ENCODE measurements at regions not wholly inside any gene's neighbourhood (a gene's known extent, or its start where the extent isn't known, plus 50 kb on each side); places are given as distances from the start of the nearest gene placed in this dataset.

DNA sequence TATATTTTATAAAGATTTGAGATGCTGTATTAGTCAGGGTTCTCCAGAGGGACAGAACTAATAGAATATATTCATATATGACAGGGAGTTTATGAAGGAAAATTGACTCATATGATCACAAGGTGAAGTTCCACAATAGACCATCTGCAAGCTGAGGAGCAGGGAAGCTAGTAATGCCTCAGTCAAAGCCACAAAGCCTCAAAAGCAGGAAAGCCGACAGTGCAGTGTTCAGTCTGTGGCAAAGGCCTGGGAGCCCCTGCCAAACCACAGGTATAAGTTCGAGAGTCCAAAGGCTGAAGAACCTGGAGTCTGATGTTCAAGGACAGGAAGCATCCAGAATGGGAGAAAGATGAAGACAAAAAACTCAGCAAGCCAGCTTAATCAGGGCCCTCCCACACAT is 382.2 kb downstream of the LRRC70 start:
- H3K36me3 Mint-ChIP-seq, result no peaks in the 10 kb centered on the region
- H2AFZ ChIP-seq (ENCODE audit: insufficient read depth, low read depth, low read length, poor library complexity, severe bottlenecking), result no peak overlapping the region
- no peak for DNase-seq
- no peak overlapping the region for H3K9ac ChIP-seq (ENCODE audit: insufficient read depth, low read length, poor library complexity, severe bottlenecking)
- H3K36me3 ChIP-seq (replicated peaks in 1 of 2; ENCODE audit: control insufficient read depth in 1 of 2, insufficient read depth in 2 of 2, low read length in 2 of 2), result no peaks in the 10 kb centered on the region
- peaks cover 31 to 32% of the 10 kb centered on the region in 2 donors for H3K9me3 ChIP-seq (replicated peaks in 1 of 2; ENCODE audit: control insufficient read depth in 1 of 2, insufficient read depth in 1 of 2, low read length in 2 of 2)
- no peaks in the 10 kb centered on the region for H3K27me3 Mint-ChIP-seq (ENCODE audit: low read depth in 3 of 3)
- H3K79me2 ChIP-seq (ENCODE audit: insufficient read depth, low read length), result no peaks in the 10 kb centered on the region
- intact Hi-C loops (cut with micrococcal nuclease), result no loop called here
- H3K4me1 ChIP-seq (ENCODE audit: control insufficient read depth in 1 of 2, insufficient read depth in 2 of 2, low read length in 2 of 2), result no peaks in the 10 kb centered on the region
- no peaks in the 10 kb centered on the region for H3K27me3 ChIP-seq (ENCODE audit: control insufficient read depth in 2 of 2, insufficient read depth in 2 of 2, low read length in 2 of 2)
- no peak overlapping the region for H3K27ac Mint-ChIP-seq
- WGBS (ENCODE audit: insufficient coverage), result 80% methylated on average over 2 of the region's 2 CpGs
- TF ChIP-seq CTCF (IDR thresholded peaks at IDR 0.05), result no peak
- no peaks in the 10 kb centered on the region for H3K4me1 Mint-ChIP-seq
- H3K4me3 Mint-ChIP-seq, result no peak overlapping the region
- H3K4me2 ChIP-seq (replicated peaks; ENCODE audit: extremely low read depth, low read length, poor library complexity, severe bottlenecking), result no peak overlapping the region
- H3K9me3 Mint-ChIP-seq, result peaks cover 10 to 33% (median 29%) of the 10 kb centered on the region in 7 donors
- H3K27ac ChIP-seq (ENCODE audit: low read depth in 1 of 2, low read length in 2 of 2), result no peak overlapping the region
- no peak overlapping the region for H3K4me3 ChIP-seq (replicated peaks in 1 of 3; ENCODE audit: low read depth in 2 of 3, low read length in 3 of 3)
- H4K20me1 ChIP-seq (ENCODE audit: insufficient read depth, low read length), result no peaks in the 10 kb centered on the region

DNA sequence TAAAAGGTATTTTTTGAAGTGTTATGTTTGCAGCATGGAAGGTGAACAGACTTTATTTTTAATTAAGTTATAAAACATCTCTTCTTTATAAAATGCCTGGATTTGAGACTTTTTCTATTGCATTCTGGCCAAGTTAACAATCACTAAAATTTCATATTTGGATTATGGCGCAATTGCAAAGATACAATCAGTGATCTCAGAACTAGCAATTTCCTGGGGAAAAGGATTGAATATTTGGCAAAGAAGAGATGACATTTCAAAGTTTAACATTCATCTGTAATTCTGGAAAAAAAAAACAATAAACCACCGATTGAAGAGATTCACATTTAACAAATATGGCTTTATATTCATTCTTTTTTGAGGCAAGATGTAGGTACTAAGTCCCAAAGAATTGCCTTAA is 378.0 kb downstream of the LRRC70 start:
- Mint-ChIP-seq H3K27me3 (ENCODE audit: low read depth in 3 of 3) (no peaks in the 10 kb centered on the region), H3K4me1 (no peaks in the 10 kb centered on the region)
- WGBS (ENCODE audit: insufficient coverage), result no CpG with 5 or more reads among the region's 2 CpGs

More for the DNA sequence above, 378.0 kb downstream of the LRRC70 start:
- Histone ChIP-seq H4K20me1 (ENCODE audit: insufficient read depth, low read length) (no peaks in the 10 kb centered on the region), H3K36me3 (replicated peaks in 1 of 2; ENCODE audit: control insufficient read depth in 1 of 2, insufficient read depth in 2 of 2, low read length in 2 of 2) (no peaks in the 10 kb centered on the region), H3K9me3 (replicated peaks in 1 of 2; ENCODE audit: control insufficient read depth in 1 of 2, insufficient read depth in 1 of 2, low read length in 2 of 2) (peaks cover 5 to 9% of the 10 kb centered on the region in 2 donors), H3K4me1 (ENCODE audit: control insufficient read depth in 1 of 2, insufficient read depth in 2 of 2, low read length in 2 of 2) (no peaks in the 10 kb centered on the region), H3K79me2 (ENCODE audit: insufficient read depth, low read length) (no peaks in the 10 kb centered on the region), H3K4me2 (replicated peaks; ENCODE audit: extremely low read depth, low read length, poor library complexity, severe bottlenecking) (no peak overlapping the region), H2AFZ (ENCODE audit: insufficient read depth, low read depth, low read length, poor library complexity, severe bottlenecking) (no peak overlapping the region), H3K27ac (ENCODE audit: low read depth in 1 of 2, low read length in 2 of 2) (no peak overlapping the region), H3K9ac (ENCODE audit: insufficient read depth, low read length, poor library complexity, severe bottlenecking) (no peak overlapping the region), H3K27me3 (ENCODE audit: control insufficient read depth in 2 of 2, insufficient read depth in 2 of 2, low read length in 2 of 2) (no peaks in the 10 kb centered on the region), H3K4me3 (replicated peaks in 1 of 3; ENCODE audit: low read depth in 2 of 3, low read length in 3 of 3) (no peak overlapping the region)
- no peaks in the 10 kb centered on the region for H3K36me3 Mint-ChIP-seq
- H3K9me3 Mint-ChIP-seq, result peaks cover 4 to 18% (median 9%) of the 10 kb centered on the region in 7 donors
- no peak for DNase-seq
- intact Hi-C loops (cut with micrococcal nuclease), result no loop called here
- no peak overlapping the region for H3K4me3 Mint-ChIP-seq
- no peak for TF ChIP-seq CTCF (IDR thresholded peaks at IDR 0.05)
- H3K27ac Mint-ChIP-seq, result no peak overlapping the region

All from CD14-positive monocyte (primary cell).